RWPE1 (cell line): ENCODE measurements at regions not wholly inside any gene's neighbourhood (a gene's known extent, or its start where the extent isn't known, plus 50 kb on each side); places are given as distances from the start of the nearest gene placed in this dataset.
"Not testable (repeated sequence)": the region's sequence is repeated elsewhere in the genome, so short reads cannot be mapped to it uniquely, and the experiment has no call there.

Experiments
- CTCF ChIA-PET: fragments of 350-600 bp; sonication (Branson Sonifier 250); formaldehyde crosslinking; extraction: SDS; loops from one replicate; lab custom pipeline; 2021; lab: Yijun Ruan, JAX
- POLR2A ChIA-PET: fragments of 400-600 bp; formaldehyde crosslinking; extraction: SDS; loops from one replicate; lab custom pipeline; 2020; ENCODE audit warnings: antibody characterized with exemption; ENCODE audit not compliant: low non-redundant PET; lab: Yijun Ruan, JAX
- DNase-seq: peaks from one replicate; pipeline ENCODE4 v3.0.0; 2012; ENCODE audit warnings: low spot score
- H3K27ac ChIP-seq: fragments of 450-650 bp; 2 replicates; pipeline ENCODE4 v1.5.1; 2017
- TF ChIP-seq, protein P1 (sequence below): fragments of 450-650 bp; conservative IDR thresholded peaks from 2 replicates; pipeline ENCODE4 v1.5.1; 2017; ENCODE audit warnings: low read depth, mild to moderate bottlenecking

DNA sequence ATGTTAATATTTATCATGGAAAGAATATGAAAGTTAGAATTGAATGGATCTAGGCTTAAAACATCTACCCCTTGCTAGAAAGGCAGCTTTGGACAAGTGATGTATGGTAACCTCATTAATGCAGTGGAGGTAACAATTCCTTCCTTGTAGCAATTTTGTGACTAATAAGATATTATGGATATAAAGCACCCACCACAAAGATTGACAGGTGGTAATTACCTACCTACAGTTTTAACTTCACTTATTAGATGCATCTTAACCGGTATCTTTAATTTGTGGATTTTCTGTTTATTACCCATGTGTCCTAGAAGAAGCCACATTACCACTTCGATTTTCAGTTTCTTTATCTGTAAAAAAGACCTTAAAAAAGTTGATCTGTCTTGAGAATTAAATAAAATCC is 367.0 kb downstream of the DSC3 start:
- no peak for DNase-seq
- CTCF ChIA-PET: no interaction called here
- no peak overlapping the region for H3K27ac ChIP-seq
- POLR2A ChIA-PET: no interaction called here
- TF ChIP-seq, protein P1, sequence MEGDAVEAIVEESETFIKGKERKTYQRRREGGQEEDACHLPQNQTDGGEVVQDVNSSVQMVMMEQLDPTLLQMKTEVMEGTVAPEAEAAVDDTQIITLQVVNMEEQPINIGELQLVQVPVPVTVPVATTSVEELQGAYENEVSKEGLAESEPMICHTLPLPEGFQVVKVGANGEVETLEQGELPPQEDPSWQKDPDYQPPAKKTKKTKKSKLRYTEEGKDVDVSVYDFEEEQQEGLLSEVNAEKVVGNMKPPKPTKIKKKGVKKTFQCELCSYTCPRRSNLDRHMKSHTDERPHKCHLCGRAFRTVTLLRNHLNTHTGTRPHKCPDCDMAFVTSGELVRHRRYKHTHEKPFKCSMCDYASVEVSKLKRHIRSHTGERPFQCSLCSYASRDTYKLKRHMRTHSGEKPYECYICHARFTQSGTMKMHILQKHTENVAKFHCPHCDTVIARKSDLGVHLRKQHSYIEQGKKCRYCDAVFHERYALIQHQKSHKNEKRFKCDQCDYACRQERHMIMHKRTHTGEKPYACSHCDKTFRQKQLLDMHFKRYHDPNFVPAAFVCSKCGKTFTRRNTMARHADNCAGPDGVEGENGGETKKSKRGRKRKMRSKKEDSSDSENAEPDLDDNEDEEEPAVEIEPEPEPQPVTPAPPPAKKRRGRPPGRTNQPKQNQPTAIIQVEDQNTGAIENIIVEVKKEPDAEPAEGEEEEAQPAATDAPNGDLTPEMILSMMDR: no peak

DNA sequence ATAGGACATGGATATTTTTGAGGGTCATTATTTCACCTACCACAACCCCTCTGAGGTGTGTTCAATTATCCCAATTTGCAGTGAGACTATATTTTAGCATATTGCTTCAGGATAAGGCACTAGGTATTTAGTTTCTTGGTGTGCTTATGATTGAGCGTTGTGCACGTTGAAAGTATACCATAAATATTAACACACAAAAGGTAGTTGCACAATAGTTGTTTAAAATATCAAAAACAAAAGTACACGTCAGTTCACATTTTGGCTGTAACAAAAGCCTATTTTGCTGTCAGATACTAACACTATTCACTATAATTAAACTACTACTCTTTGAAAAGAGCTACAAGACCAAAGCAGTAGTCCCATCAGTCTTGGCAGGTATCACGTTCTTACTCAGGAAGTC is 367.5 kb downstream of the DSC3 start:
- CTCF ChIA-PET: no interaction called here
- POLR2A ChIA-PET: no interaction called here
- TF ChIP-seq, protein P1: no peak
- H3K27ac ChIP-seq: no peak overlapping the region
- DNase-seq: no peak

DNA sequence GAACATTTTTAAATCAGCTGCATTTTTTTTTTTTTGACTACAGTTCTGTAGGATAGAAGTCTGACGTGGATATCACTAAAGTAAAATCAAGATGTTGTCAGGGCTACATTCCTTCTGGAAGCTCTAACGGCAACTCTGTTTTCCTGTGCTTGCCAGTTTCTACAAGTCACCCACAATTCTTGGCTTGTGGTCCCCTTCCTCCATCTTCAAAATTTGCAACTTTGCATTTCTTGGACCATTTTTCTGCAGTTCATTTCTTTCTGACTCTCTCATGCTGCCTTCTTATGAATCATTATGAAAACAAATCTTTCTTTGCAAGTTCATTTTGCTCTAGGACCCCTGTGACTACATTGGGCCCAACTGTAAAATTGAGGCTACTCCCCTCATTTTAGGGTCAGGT is 367.9 kb downstream of the DSC3 start:
- POLR2A ChIA-PET: no interaction called here
- TF ChIP-seq, protein P1: no peak
- CTCF ChIA-PET: no interaction called here

DNA sequence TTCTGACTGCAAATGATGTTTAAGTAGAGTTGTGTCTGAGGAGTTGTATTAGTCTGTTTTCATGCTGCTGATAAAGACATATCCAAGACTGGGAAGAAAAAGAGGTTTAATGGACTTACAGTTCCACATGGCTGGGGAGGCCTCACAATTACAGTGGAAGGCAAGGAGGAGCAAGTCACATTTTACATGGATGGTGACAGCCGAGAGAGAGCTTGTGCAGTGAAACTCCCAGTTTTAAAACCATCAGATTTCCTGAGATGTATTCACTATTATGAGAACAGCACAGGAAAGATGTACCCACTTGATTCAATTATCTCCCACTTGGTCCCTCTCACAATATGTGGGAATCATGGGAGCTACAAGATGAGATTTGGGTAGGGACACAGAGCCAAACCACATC is 370.1 kb downstream of the DSC3 start:
- POLR2A ChIA-PET, H3K27ac ChIP-seq, DNase-seq, CTCF ChIA-PET: not testable (repeated sequence)

More for the DNA sequence above, 367.9 kb downstream of the DSC3 start:
- no peak for DNase-seq
- no peak overlapping the region for H3K27ac ChIP-seq

DNA sequence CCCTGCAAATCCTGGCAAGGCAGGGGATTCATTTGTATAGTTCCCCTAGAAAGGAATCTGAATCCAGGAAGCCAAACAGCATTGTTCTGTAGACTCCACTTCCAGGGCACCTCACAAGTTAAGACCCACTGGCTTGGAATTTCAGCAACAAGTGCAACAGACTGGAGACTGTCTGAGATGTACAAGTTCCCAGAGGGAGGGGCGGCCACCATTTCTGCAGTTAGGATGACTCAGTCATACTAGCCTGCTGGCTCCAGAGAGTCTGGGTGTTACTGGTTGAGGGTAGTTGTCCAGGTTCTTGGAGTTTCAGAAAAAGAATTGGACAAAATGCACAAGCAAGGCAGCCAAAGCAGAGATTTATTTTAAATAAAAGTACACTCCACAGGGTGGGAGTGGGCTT is 384.2 kb downstream of the DSC3 start:
- POLR2A ChIA-PET: no interaction called here

DNA sequence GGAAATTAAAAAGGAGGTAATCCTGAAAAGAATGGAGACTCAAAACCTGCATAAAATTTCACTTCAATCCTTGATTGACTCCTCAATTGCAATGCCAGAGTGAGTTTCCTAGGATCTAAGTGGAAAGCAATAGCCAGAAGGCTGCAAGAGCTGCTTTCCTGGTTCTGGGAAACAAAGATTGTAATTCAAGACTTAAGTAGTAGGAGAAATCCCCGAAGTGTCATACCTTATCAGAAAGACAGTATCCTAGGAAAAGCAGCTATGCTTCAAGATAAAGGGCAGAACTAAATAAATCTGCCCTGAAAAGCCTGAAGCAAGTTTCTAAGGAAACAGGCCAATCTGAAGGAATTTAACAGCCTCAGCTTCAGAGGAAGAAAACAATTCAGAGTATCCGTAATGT is 390.2 kb downstream of the DSC3 start:
- ChIA-PET POLR2A (no interaction called here), CTCF (no interaction called here)
- TF ChIP-seq, protein P1: no peak

More for the DNA sequence above, 384.2 kb downstream of the DSC3 start:
- TF ChIP-seq, protein P1: no peak
- no peak for DNase-seq
- CTCF ChIA-PET: no interaction called here
- no peak overlapping the region for H3K27ac ChIP-seq

DNA sequence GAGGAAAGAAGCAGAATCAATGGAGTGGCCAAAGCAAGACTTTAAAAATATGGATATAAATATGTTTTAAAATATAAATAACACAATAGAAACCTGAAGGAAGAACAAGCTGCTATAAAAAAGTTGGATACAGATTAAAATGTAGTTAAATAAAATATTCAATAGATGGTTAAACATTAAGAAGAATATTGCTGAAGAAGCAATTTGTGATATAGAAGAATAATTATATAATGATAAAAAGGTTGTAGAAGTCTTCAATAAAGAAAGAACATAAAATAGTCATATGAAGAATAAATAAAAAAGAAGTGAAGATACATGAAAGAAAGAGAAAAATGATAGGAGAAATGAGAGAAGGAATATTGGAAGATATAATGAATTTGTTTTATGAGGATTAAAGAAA is 392.0 kb downstream of the DSC3 start:
- ChIA-PET CTCF (interaction anchor here (0.6 kb wide), 1 partner anchor 256 kb away, joined by 3 read pairs; no protein-coding TSS in a partner anchor), POLR2A (no interaction called here)
- no peak overlapping the region for H3K27ac ChIP-seq
- TF ChIP-seq, protein P1: no peak
- DNase-seq: no peak

More for the DNA sequence above, 390.2 kb downstream of the DSC3 start:
- H3K27ac ChIP-seq: no peak overlapping the region
- no peak for DNase-seq
